Activated naive CD4-positive, alpha-beta T cell treated with anti-CD3 and anti-CD28 coated beads, Interleukin-2, amount 10 ng/mL, durations not matched to agents 7 days and 5 days (primary cell): ENCODE measurements at regions not wholly inside any gene's neighbourhood (a gene's known extent, or its start where the extent isn't known, plus 50 kb on each side); places are given as distances from the start of the nearest gene placed in this dataset.

Source experiments
- CTCF ChIA-PET: fragments of 350-600 bp; sonication (Branson Sonifier 250); formaldehyde crosslinking; loops from one replicate; lab custom pipeline; 2021; ENCODE audit warnings: antibody characterized with exemption; lab: Charles Lee
- DNase-seq: peaks from one replicate; pipeline ENCODE4 v3.0.0-alpha.2; 2020
- H3K27ac Mint-ChIP-seq: one replicate; pipeline ENCODE4 v1.8.0; 2021; ENCODE audit warnings: mild to moderate bottlenecking, moderate library complexity, mixed read lengths
- H3K27me3 Mint-ChIP-seq: one replicate; pipeline ENCODE4 v1.8.0; 2021; ENCODE audit warnings: mild to moderate bottlenecking, mixed read lengths
- H3K36me3 Mint-ChIP-seq: one replicate; pipeline ENCODE4 v1.8.0; 2021; ENCODE audit warnings: mixed read lengths
- H3K4me1 Mint-ChIP-seq: one replicate; pipeline ENCODE4 v1.8.0; 2021; ENCODE audit warnings: mixed read lengths
- H3K4me3 Mint-ChIP-seq: one replicate; pipeline ENCODE4 v1.8.0; 2021; ENCODE audit warnings: mild to moderate bottlenecking, moderate library complexity, mixed read lengths
- H3K9me3 Mint-ChIP-seq: one replicate; pipeline ENCODE4 v1.8.0; 2021; ENCODE audit warnings: mixed read lengths

DNA sequence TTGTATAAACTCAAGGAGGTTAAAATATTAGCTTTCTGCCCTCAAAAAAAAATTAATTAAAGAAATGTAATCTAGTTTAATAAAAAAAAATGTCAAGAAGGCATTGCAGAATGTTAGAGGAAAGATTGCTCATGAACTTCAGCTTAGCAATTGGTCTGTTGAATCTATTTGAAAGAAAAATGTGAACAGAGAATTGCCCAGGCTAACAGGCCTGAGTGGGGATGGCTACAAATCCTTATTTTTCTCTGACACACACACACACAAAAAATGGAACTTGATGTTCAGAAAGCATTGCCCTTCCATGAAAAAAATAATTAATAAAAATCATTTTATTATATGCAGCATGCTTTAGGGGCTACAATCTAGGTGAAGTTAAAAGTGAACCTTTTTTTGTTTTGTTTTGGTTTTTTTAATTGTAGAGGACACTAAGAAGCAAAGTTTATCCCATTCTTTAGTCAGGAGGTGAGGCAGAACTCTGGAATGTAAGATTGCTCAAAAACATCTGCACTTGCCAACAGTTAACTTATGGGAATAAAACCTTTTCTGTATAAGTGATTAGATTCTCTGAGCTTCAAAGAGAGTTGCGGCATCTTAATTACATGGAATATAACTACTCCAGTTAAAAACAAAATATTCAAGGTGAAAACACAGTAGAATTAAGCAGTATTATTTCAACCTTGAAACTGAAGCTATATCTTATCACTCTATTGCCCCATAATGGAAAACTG, 658.5 kb upstream of the ADGRL2 start:
- no peak overlapping the region for H3K4me3 Mint-ChIP-seq
- no peaks in the 10 kb centered on the region for H3K4me1 Mint-ChIP-seq
- H3K27ac Mint-ChIP-seq = no peak overlapping the region
- H3K27me3 Mint-ChIP-seq = no peaks in the 10 kb centered on the region
- H3K9me3 Mint-ChIP-seq = peaks cover 3% of the 10 kb centered on the region
- H3K36me3 Mint-ChIP-seq = no peaks in the 10 kb centered on the region
- CTCF ChIA-PET = no interaction called here
- no peak for DNase-seq

DNA sequence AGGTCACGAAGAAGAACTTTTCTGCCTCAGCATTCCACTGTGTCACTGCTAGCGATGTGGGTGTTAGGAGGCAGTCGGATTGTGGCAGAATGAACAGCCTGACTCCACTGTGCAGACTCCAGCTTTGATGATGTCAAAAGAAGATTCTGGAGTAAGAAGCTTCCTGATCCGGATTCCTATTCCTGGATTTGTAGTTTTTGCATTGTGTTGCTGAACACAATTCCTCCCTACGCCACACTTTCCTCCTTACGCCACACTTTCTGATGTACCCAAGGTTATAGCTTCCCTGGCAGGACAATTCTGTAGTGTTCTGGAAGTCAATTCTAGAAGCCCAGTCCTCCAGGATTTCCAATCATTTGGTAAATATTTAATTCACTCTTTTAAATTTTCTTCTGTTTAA, 665.2 kb upstream of the ADGRL2 start:
- no peak overlapping the region for H3K27ac Mint-ChIP-seq
- no peaks in the 10 kb centered on the region for H3K4me1 Mint-ChIP-seq
- peaks cover 3% of the 10 kb centered on the region for H3K9me3 Mint-ChIP-seq
- DNase-seq = no peak
- CTCF ChIA-PET = no interaction called here
- no peaks in the 10 kb centered on the region for H3K36me3 Mint-ChIP-seq
- H3K27me3 Mint-ChIP-seq = no peaks in the 10 kb centered on the region
- no peak overlapping the region for H3K4me3 Mint-ChIP-seq

DNA sequence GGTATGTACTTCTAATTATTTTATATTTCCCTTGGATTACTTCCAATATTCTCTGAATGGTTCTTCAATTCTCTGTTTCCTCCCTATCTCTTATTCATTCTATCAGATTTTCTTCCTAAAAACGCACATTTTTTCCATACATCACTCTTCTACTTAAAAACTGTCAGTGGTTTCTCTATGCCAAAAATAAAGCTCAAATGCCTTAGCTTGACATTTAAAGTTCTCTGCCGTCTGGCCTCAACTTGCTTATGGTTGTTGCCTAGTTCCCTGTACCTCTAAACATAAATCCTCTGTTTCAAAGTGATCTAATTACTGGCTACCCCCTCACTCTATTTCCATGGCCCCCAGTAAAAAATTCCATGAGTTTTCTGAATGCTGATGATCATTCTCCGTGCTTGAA, 671.0 kb upstream of the ADGRL2 start:
- peaks cover 12% of the 10 kb centered on the region for H3K9me3 Mint-ChIP-seq
- no peak overlapping the region for H3K27ac Mint-ChIP-seq
- CTCF ChIA-PET = no interaction called here
- H3K27me3 Mint-ChIP-seq = no peaks in the 10 kb centered on the region
- no peak overlapping the region for H3K4me3 Mint-ChIP-seq
- H3K36me3 Mint-ChIP-seq = no peaks in the 10 kb centered on the region
- DNase-seq = no peak
- no peaks in the 10 kb centered on the region for H3K4me1 Mint-ChIP-seq

DNA sequence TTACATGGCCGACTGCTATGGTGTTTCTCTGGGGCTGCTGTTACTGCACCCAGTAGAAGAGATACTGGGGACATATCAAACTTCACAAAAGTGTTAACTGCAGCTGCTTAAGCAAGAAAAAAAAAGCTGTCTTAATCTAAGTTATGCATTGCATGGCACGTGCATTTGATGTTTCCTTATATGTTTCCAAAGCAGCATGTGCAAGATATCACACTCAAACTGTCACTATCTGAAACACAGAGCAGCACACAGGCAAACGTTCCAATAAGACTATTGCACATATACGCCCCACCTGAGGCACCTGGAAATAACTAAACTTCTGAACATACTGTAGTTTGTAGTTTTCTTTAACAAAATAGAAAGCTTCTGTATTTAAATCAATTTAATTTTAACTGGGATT, 671.4 kb upstream of the ADGRL2 start:
- H3K4me1 Mint-ChIP-seq = no peaks in the 10 kb centered on the region
- no peaks in the 10 kb centered on the region for H3K27me3 Mint-ChIP-seq
- H3K36me3 Mint-ChIP-seq = no peaks in the 10 kb centered on the region
- DNase-seq = no peak
- H3K9me3 Mint-ChIP-seq = peaks cover 12% of the 10 kb centered on the region
- H3K27ac Mint-ChIP-seq = no peak overlapping the region
- CTCF ChIA-PET = no interaction called here
- no peak overlapping the region for H3K4me3 Mint-ChIP-seq

DNA sequence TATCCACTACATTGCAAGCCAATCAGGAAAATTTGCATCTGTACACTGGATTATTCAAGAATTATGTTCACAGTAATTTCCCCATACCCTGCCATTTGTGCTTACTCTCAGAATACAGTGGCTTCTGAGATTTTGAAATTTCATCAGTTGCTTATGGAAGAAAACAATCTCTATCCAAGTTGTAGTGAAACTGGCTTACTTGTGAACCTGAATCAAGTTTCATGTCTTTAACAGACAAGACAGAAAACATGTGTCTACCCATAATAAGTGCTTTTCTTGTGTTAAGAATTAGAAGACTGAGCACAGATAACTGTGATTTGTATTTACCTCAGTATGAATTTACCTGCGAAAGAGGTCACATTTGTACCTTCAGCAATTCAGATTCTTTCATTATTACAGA, 672.7 kb upstream of the ADGRL2 start:
- Mint-ChIP-seq H3K9me3 (peaks cover 12% of the 10 kb centered on the region), H3K36me3 (no peaks in the 10 kb centered on the region), H3K4me3 (no peak overlapping the region), H3K27ac (no peak overlapping the region), H3K27me3 (no peaks in the 10 kb centered on the region), H3K4me1 (no peaks in the 10 kb centered on the region)
- CTCF ChIA-PET = no interaction called here
- no peak for DNase-seq

DNA sequence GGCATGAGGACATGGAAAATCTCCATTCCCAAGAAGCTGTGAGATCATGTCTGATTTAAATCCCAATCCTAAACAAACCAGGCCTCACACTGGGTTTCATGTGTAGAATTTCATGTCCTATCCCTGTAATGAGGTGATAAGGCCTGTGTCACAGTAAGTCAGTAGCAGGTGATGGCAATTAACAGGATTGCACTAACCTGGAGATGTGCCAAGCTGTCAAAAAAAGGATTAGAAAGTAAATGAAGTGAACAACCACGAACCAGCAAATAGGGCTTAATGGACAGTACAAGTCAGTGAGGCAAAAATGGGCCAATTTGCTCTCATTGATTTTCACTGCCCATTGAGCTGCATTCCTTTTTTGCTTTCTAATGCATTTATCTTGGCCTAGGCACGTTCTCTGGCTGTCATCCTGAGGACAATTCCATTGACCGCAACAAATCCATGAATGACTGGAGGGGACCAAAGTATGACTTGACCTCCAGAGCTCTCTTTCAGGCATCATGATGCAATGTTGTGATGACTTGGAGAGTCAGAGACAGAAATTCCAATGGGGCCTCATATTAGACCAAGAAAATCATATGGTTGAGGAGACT, 673.6 kb upstream of the ADGRL2 start:
- H3K9me3 Mint-ChIP-seq = peaks cover 12% of the 10 kb centered on the region
- no peaks in the 10 kb centered on the region for H3K4me1 Mint-ChIP-seq
- CTCF ChIA-PET = no interaction called here
- no peak overlapping the region for H3K27ac Mint-ChIP-seq
- no peaks in the 10 kb centered on the region for H3K27me3 Mint-ChIP-seq
- no peak for DNase-seq
- H3K36me3 Mint-ChIP-seq = no peaks in the 10 kb centered on the region
- H3K4me3 Mint-ChIP-seq = no peak overlapping the region

DNA sequence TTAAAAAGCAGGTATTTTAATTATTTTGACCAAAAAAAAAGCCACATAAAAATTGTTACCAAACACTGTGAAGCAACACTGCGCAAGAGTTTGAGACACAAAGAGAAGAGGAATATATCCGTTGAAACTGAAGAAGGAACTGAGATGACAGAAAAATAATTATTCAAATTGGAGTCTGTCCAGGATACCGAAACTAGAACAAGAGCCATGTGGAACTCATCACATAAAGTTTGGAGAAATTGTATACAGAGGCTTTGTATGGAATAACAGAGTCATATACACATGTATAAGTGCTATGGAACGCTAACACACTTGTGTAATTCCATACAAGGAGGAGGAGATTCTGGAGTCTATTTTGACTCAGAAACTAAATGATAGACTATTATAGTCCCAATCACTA, 675.1 kb upstream of the ADGRL2 start:
- CTCF ChIA-PET = no interaction called here
- Mint-ChIP-seq H3K36me3 (no peaks in the 10 kb centered on the region), H3K27ac (no peak overlapping the region), H3K4me1 (no peaks in the 10 kb centered on the region), H3K4me3 (no peak overlapping the region), H3K9me3 (peaks cover 12% of the 10 kb centered on the region), H3K27me3 (no peaks in the 10 kb centered on the region)
- no peak for DNase-seq

DNA sequence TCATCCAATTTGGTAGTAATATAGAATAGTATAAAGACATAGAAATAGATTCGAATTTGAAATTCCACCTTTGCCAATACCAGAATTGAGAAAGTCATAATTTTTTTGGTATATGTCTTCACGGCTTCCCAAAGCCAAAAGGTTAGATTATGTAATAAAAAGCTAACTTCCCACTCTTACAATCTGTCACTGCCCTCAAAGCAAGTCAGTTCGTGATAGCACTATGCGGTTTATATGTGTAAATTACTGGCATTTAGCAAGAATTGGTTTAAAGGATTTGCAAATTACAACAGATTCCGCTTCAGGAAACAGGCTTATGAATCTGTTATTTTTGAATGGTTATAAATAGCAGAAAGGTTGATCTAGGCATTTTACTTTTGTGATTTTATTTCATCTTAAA, 679.4 kb upstream of the ADGRL2 start:
- DNase-seq = no peak
- Mint-ChIP-seq H3K9me3 (peaks cover 1% of the 10 kb centered on the region), H3K36me3 (no peaks in the 10 kb centered on the region), H3K27ac (no peak overlapping the region), H3K27me3 (no peaks in the 10 kb centered on the region), H3K4me1 (no peaks in the 10 kb centered on the region), H3K4me3 (no peak overlapping the region)
- CTCF ChIA-PET = no interaction called here

DNA sequence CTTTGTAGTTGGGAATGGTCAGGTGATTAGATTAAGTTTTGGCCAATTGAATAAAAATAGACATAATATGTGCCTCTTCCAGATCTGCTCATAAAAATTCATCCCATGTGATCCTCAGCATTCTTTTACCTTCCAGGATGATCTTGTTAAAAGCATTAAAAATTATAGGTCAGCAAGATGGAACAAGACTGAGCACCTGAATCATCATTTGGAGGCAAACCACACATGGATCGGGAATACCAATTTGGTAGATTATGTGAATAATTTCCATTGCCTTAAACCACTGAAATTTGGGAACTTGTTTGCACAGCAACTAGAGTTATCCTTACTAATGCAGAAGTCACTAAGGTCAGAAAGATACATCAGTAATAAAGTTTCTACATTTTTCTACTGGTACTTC, 681.4 kb upstream of the ADGRL2 start:
- H3K9me3 Mint-ChIP-seq = peaks cover 4% of the 10 kb centered on the region
- no peaks in the 10 kb centered on the region for H3K4me1 Mint-ChIP-seq
- no peaks in the 10 kb centered on the region for H3K36me3 Mint-ChIP-seq
- CTCF ChIA-PET = no interaction called here
- no peak for DNase-seq
- no peak overlapping the region for H3K27ac Mint-ChIP-seq
- no peak overlapping the region for H3K4me3 Mint-ChIP-seq
- H3K27me3 Mint-ChIP-seq = no peaks in the 10 kb centered on the region

DNA sequence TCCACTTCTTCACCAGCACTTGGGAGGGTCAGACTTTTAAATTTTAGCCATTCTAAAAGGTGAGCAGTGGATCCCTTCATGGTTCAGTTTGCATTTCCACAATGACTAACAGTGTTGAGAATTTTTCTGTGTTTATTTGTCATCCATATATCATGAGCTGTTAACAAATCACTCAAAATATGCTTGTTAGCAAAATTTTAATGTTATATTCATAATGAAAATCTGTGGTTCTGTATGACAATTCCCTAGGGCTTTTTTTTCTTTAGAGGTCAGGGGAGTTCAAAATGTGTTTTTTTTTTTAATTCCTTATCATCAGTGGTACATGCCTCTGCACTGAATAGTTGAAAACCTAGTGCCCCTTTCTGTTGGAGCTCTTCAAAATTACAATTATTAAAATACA, 682.2 kb upstream of the ADGRL2 start:
- CTCF ChIA-PET = no interaction called here

DNA sequence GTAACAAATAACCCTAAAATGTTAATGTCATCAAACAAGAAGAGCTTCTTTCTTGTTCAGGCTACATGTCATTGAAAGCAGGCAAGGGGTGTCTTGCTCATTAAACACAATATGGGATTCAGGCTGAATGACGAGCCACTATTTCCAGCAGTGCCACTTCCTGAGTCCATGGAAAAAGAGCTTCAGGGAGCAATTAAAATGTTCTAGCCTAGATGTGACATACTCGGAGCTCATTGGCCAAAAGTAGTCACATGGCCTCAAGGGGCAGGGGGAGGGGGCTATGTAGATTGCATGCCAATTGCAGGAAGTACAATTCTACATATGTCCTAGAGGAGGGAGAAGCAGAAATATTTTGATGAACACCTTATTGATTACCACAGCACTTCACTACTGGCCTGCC, 685.3 kb upstream of the ADGRL2 start:
- Mint-ChIP-seq H3K27ac (no peak overlapping the region), H3K9me3 (peaks cover 3% of the 10 kb centered on the region), H3K4me3 (no peak overlapping the region), H3K36me3 (no peaks in the 10 kb centered on the region), H3K4me1 (no peaks in the 10 kb centered on the region), H3K27me3 (no peaks in the 10 kb centered on the region)
- CTCF ChIA-PET = no interaction called here
- DNase-seq = no peak

More for the DNA sequence above, 682.2 kb upstream of the ADGRL2 start:
- DNase-seq = no peak
- Mint-ChIP-seq H3K9me3 (peaks cover 4% of the 10 kb centered on the region), H3K4me3 (no peak overlapping the region), H3K27ac (no peak overlapping the region), H3K27me3 (no peaks in the 10 kb centered on the region), H3K4me1 (no peaks in the 10 kb centered on the region), H3K36me3 (no peaks in the 10 kb centered on the region)

DNA sequence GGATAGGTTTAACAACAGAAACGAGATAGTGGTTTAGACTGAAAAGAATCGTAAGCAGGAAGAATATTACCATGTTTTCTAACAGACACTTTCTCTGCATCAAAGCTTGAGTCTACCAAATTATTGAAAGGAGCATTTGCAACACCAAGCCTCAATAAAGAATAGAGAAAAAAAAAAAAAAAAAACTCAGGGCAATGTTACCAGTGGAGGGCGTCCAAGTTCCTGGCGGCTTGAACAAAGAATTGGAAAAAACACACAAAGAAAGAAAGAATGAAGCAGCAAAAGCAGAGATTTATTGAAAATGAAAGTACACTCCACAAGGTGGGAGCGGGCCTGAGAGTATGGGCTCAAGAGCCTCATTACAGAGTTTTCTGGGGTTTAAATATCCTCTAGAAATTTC, 686.5 kb upstream of the ADGRL2 start:
- CTCF ChIA-PET = no interaction called here
- Mint-ChIP-seq H3K4me3 (no peak overlapping the region), H3K4me1 (no peaks in the 10 kb centered on the region), H3K36me3 (no peaks in the 10 kb centered on the region), H3K9me3 (peaks cover 7% of the 10 kb centered on the region), H3K27ac (no peak overlapping the region), H3K27me3 (no peaks in the 10 kb centered on the region)
- DNase-seq = no peak

DNA sequence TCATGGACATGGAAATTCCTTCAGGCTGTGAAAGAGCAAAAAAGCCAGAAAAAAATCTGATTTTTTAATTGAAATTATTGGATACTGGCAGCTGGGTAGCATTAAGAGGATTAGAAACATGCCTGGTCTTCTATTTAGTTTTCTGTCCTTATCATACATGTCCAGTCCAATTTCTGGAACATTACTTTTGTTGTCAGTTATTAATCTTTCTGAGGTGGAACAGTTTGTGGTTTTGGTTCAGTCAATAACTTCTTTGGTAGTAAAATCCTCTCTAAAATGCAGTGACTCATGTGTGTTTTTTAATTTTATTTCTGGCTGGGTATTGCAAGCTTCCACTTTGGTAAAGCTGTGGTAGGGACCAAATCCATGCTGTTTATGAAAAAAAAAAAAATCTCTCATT, 687.0 kb upstream of the ADGRL2 start:
- Mint-ChIP-seq H3K27me3 (no peaks in the 10 kb centered on the region), H3K36me3 (no peaks in the 10 kb centered on the region), H3K4me1 (no peaks in the 10 kb centered on the region), H3K27ac (no peak overlapping the region), H3K4me3 (no peak overlapping the region), H3K9me3 (peaks cover 7% of the 10 kb centered on the region)
- CTCF ChIA-PET = no interaction called here
- no peak for DNase-seq

DNA sequence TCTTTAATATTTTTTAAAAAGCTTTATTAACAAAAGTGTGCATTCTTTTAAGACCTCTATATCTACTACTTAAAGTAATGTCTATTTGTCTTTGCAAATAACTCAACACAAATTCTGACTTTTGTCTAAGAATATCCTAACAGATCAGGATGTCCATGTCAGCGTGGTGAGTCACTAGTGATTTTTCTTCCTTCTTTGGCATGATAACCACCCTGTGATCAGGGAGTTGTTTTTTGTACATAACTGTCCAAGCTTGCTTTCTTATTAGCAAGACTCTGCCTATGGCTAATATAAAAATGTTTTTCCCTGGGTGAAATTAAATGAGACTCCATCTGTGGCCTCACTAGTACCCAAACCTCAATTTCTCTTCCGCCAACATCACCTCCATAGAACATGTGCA, 688.9 kb upstream of the ADGRL2 start:
- Mint-ChIP-seq H3K9me3 (peaks cover 11% of the 10 kb centered on the region), H3K36me3 (no peaks in the 10 kb centered on the region), H3K4me1 (no peaks in the 10 kb centered on the region), H3K4me3 (no peak overlapping the region), H3K27me3 (no peaks in the 10 kb centered on the region), H3K27ac (no peak overlapping the region)
- DNase-seq = no peak
- CTCF ChIA-PET = no interaction called here

DNA sequence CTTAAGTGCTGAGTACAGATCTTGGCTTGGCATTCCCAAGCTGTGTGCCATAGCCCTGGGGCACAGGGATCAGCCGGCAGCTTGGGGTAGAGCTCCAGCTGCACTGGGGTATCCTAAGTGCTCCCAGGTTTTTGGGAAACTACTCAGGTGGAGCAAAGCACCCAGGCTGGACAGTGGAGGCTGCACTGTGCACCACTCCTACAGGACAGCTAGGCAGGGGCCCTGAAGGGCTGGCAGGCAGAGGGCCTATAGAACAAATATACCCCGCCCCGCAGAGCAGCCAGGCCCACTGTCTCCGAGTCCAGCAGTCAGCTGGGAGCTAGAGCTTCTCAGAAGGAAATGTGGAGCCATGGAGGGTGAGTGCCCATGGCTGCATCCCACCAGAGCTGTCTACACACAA, 691.7 kb upstream of the ADGRL2 start:
- DNase-seq = no peak
- Mint-ChIP-seq H3K4me1 (no peaks in the 10 kb centered on the region), H3K27ac (no peak overlapping the region), H3K36me3 (no peaks in the 10 kb centered on the region), H3K27me3 (no peaks in the 10 kb centered on the region), H3K9me3 (peaks cover 8% of the 10 kb centered on the region), H3K4me3 (no peak overlapping the region)
- CTCF ChIA-PET = no interaction called here
